Left renal pelvis (tissue), 4 donors: ENCODE measurements at regions not wholly inside any gene's neighbourhood (a gene's known extent, or its start where the extent isn't known, plus 50 kb on each side); places are given as distances from the start of the nearest gene placed in this dataset.

ENCODE experiments used
- DNase-seq, 4 donors: peaks; one replicate each; pipeline ENCODE4 v3.0.0-alpha.2; 2013; ENCODE audit warnings: low read depth in 4 of 4, low spot score in 3 of 4

GRCh38 chr7:95669513-95669912, 73.2 kb upstream of the PDK4 start:
- no peak for DNase-seq

GRCh38 chr7:95668504-95669018, 72.2 kb upstream of the PDK4 start:
- no peak for DNase-seq

GRCh38 chr7:95662987-95663386, 66.7 kb upstream of the PDK4 start:
- no peak for DNase-seq

- no peak for DNase-seq
These were observed 63.7 kb upstream of the PDK4 start for GRCh38 chr7:95660023-95660434.

- DNase-seq = no peak
These were observed 62.4 kb upstream of the PDK4 start for GRCh38 chr7:95658676-95659075.

GRCh38 chr7:95649546-95649945, 53.2 kb upstream of the PDK4 start:
- DNase-seq = no peak

- no peak for DNase-seq
These were observed 50.0 kb upstream of the PDK4 start for GRCh38 chr7:95646350-95646749.
